ENCODE measurements at regions not wholly inside any gene's neighbourhood (a gene's known extent, or its start where the extent isn't known, plus 50 kb on each side); places are given as distances from the start of the nearest gene placed in this dataset.
A peak's percentile ranks its signal among the peaks of the same experiment; 100 is the strongest.
"Not testable (repeated sequence)": the region's sequence is repeated elsewhere in the genome, so short reads cannot be mapped to it uniquely, and the experiment has no call there.

- DNase-seq = no peak
Measured at GRCh38 chr5:122674385-122674784, 100.5 kb upstream of the SNX2 start.

DNA sequence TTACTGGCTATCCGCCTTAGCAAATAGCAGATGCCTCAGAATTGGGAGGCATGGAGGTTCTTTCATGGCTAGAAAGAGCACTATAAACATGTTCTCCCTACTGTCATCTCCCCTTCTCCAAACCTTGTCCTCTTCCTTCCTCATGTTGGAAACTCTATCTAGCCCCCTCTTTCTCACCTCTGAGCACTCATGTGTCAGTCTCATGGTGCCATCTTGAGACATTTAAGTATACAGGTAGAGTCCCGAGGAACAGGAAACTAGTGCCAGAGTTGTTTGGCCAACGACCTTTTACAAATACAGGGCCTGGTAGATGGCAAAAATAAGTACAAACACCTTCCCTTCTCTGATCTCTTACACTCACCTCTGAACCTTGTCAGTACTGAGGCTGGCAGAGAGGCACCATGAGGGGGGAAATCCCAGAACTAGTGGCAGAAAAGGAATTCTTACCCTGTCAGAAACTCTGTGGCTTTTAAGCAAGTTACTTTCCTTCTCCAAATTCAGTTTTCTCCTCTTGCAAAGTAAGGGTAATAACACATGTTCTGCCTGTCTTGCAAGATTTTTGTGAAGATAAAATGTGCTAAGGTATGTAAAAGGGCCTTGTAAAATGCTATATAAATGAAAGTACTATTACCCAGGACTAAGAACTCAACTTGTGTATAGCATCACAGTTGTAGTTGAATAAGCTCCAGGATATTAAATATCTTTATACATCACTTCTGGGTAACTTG, 94.1 kb upstream of the SNX2 start:
- no peak for DNase-seq

GRCh38 chr5:122683631-122684030, 91.2 kb upstream of the SNX2 start:
- no peak for DNase-seq

DNA sequence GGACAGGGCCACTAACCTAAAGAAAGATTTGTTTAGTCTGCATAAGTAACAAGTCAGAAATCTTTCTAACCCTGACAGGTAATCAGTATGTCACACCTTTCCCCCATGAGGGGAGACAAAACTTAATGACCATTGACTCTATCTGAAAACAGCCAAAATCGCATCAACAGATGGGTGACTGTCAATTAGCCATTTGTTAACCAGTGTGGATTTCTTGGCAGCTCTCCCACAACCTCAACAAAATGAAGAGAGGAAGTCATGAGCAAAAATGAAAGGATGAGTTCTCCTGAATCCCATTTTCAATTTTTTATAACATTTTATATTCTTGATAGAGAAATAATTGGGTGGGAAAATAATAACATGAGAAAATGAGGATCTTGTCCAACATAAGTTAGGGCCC, 84.6 kb upstream of the SNX2 start:
- DNase-seq = no peak

DNA sequence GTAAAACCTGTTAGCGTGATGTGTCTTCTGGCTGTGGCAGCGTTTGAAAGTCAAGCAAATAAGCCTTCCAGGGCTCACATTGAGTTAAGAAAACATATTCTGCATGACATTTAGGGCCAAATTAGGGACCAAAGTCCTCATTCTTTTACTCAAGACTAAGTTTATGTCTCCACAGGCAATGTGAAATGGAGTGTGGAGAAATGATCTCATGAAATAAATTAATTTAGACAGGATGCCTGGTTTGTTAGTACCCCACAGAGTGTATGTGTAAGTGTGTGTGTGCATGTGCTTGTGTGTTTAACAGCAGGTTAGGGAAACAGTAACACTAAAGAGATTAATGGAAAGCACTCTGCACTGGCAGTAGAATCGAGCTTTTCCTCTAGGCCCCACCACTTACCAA, 82.9 kb upstream of the SNX2 start:
- DNase-seq = no peak

- no peak for DNase-seq
Measured at GRCh38 chr5:122693963-122694362, 80.9 kb upstream of the SNX2 start.

- DNase-seq = peak; percentile 55
Measured at GRCh38 chr5:122694884-122695283, 80.0 kb upstream of the SNX2 start.

- not testable (repeated sequence) for DNase-seq
Measured at GRCh38 chr5:122696735-122697134, 78.1 kb upstream of the SNX2 start.

DNA sequence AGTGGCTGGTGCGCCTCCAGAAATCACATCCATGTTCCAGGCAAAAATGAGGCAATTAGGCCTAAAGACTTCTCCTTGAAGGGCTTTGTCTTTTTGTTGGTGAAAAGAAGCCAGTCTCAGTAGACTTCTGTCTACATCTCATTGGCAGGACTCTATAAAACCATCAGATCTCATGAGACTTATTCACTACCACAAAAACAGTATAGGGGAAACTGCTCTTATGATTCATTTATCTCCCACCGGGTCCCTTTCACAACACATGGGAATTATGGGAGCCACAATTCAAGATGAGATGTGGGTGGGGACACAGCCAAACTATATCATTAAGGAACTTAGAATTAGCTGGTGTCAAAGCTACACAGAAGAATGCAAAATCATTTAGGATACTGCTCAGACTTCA, 77.7 kb upstream of the SNX2 start:
- no peak for DNase-seq

DNA sequence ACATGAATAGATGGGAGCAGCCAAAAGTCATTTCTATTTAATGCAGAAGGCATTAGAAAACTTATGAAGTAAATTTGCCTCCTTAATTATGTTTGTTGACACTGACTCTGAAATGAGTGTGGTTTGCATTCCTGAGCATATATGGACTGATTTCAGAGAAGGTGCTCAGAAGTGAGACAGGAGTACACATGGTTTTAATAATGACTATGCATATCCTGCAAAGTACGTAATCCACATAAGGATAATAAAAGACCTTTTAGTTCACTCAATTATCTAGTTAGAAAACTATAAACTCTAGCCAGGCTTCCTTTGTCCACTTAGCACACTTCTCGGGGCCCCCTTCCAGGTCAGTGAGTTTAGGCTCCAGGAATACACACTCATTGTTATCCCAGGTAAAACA, 75.7 kb upstream of the SNX2 start:
- no peak for DNase-seq

- no peak for DNase-seq
Measured at GRCh38 chr5:122701640-122702523, 73.0 kb upstream of the SNX2 start.

- DNase-seq = no peak
Measured at GRCh38 chr5:122702524-122702875, 72.4 kb upstream of the SNX2 start.

DNA sequence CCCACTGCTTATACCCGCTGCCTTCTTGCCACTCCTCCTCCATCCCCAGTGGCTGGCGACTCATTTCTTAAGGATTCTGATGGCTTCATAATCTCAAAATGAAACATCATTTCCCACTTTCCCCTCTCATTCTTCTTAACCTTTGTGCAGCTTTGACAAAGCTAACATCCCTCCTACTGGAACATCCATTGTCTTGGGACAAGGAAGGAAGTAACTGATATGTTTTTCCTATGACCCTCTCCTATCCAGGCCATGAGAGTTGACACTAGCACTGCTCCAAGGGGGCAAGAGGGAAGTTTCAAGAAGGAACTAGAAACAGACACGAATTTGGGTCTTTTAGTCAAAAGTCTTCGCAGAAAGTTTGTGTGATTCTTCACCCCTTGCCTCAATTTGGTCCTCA, 71.7 kb upstream of the SNX2 start:
- DNase-seq = no peak

- no peak for DNase-seq
Measured at GRCh38 chr5:122704247-122705036, 70.4 kb upstream of the SNX2 start.

DNA sequence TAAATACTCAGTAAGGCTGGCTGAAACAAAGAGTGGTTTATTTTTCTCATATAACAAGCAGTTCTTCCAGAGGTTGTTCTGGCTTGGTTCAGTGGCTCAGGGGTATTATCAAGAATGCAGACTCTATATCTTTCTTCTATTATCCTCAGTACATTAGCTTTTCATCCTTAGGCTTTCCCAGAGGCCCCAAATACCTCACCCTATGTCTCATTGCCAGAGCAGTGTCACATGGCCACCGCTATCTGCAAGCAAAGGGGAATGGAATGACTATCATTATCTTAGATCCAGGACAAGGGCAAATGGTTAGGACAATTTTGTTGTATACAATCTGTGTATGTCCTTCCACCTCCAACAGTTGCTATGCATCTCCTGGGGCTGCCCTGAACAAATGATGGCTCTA, 69.0 kb upstream of the SNX2 start:
- peak; percentile 85 for DNase-seq

DNA sequence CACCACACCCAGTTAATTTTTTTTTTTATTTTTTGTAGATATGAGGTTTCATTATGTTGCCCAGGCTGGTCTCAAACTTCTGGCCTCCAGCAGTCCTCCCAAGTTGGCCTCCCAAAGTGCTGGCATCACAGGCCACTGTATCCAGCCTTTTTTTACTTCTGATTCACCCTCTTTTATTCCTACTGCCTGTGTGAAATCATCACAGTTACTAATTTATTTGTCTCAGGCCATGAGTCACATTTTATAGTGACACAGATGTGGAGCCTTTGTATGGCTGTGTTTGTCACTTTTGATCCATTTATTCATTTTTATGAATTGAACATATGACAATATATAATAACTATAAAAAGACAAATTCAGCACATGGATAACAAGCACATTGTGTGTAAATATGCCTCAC, 67.1 kb upstream of the SNX2 start:
- DNase-seq = no peak

DNA sequence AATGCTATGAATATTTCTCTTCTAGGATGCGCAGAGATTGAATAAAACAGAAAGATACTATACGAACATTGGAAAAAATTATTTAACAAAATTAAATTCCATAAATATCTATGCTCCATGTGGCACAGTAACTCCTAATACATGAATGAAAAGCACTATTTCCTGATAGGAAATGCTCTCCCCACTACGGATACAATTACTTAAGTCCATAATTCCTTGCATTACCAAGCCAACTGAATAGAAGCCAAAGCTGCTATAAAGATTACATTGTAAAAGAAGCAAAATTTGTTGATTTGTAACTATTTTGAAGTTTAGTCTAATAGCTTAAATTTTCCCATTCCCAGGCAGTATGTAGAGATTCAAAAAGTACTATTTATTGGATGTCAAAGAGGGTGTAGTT, 61.8 kb upstream of the SNX2 start:
- no peak for DNase-seq

DNA sequence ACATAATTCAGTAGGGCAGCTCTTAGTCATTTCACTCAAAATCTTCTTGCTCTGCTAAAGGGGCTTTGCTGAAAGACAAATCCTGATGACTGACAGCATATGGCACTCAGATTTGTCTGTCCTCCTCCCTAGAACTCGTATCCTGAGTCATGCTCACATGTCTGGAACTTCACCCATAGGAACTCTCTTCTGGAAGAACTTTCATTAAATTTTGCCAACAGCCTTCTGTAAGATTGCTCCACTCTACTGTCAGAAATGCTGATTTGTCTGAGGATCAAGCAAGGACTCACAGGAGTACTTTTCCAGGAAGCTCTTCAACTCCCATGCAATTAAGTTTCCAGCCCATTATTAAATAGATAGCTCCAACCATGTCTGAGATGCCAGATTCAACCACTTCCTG, 59.8 kb upstream of the SNX2 start:
- no peak for DNase-seq

DNA sequence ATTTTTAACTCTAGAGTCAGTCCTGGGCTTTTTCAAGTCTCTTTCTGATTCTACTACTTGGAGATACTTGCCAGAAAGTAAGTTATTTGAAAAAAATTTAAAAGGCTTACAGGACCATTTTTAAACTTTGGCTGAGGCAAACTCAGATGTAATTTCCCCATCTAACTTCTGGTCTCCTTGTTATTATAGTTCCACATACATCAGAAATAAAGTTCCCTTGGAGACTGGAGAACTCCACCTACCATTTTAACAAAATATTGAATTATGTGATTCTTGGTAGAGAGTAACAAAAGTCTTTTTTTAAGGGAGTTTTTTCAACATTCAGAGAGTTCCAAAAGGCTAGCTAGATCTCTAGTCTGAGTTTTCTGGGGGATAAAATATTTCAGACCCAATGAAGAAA, 56.3 kb upstream of the SNX2 start:
- DNase-seq = no peak

GRCh38 chr5:122719991-122720746, 54.7 kb upstream of the SNX2 start:
- no peak for DNase-seq

DNA sequence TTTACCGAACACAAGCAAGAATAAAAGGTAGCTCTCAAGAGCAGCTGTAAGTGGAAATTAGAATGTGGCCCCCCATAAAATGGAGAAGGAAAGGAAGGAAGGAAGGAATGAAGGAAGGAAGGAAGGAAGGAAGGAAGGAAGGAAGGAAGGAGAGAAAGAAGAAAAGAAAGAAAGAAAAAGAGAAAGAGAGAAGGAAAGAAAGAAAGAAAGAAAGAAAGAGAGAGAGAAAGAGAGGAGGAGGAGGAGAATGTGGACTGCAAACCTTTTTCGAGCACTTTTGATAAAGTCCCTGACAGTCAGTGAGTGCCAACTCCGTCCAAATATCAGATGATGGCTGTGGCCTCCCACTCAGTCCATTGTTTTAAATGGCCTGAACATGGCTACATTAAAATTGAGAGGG, 53.8 kb upstream of the SNX2 start:
- DNase-seq = no peak

GRCh38 chr5:122722341-122722740, 52.5 kb upstream of the SNX2 start:
- no peak for DNase-seq

Measured in islet precursor cell (in vitro differentiated cells).